Chondrocyte (in vitro differentiated cells): ENCODE measurements at regions not wholly inside any gene's neighbourhood (a gene's known extent, or its start where the extent isn't known, plus 50 kb on each side); places are given as distances from the start of the nearest gene placed in this dataset.

Source experiments
- DNase-seq: peaks from one replicate; pipeline ENCODE4 v3.0.0; 2021; ENCODE audit warnings: mixed read lengths, low spot score
- H3K27ac Mint-ChIP-seq: one replicate; pipeline ENCODE4 v1.8.0; 2021; ENCODE audit warnings: mild to moderate bottlenecking, moderate library complexity, mixed read lengths; ENCODE audit not compliant: unreplicated experiment
- H3K27me3 Mint-ChIP-seq: 2 replicates; pipeline ENCODE4 v1.8.0; 2021; ENCODE audit warnings: low read depth, mixed read lengths
- H3K36me3 Mint-ChIP-seq: 2 replicates; pipeline ENCODE4 v1.8.0; 2021; ENCODE audit warnings: low read depth, mixed read lengths
- H3K4me1 Mint-ChIP-seq: 2 replicates; pipeline ENCODE4 v1.8.0; 2021; ENCODE audit warnings: low read depth, mild to moderate bottlenecking, mixed read lengths
- H3K4me3 Mint-ChIP-seq: one replicate; pipeline ENCODE4 v1.8.0; 2021; ENCODE audit warnings: mild to moderate bottlenecking, moderate library complexity, mixed read lengths; ENCODE audit not compliant: unreplicated experiment
- H3K9me3 Mint-ChIP-seq: 2 replicates; pipeline ENCODE4 v1.8.0; 2021; ENCODE audit warnings: low read depth, mixed read lengths
- TF ChIP-seq, protein P1 (sequence below): fragments of 200-600 bp; sonication (generic); IDR thresholded peaks from 2 replicates; pipeline ENCODE4 v1.5.0; 2021; ENCODE audit warnings: antibody characterized with exemption, mild to moderate bottlenecking, moderate library complexity

DNA sequence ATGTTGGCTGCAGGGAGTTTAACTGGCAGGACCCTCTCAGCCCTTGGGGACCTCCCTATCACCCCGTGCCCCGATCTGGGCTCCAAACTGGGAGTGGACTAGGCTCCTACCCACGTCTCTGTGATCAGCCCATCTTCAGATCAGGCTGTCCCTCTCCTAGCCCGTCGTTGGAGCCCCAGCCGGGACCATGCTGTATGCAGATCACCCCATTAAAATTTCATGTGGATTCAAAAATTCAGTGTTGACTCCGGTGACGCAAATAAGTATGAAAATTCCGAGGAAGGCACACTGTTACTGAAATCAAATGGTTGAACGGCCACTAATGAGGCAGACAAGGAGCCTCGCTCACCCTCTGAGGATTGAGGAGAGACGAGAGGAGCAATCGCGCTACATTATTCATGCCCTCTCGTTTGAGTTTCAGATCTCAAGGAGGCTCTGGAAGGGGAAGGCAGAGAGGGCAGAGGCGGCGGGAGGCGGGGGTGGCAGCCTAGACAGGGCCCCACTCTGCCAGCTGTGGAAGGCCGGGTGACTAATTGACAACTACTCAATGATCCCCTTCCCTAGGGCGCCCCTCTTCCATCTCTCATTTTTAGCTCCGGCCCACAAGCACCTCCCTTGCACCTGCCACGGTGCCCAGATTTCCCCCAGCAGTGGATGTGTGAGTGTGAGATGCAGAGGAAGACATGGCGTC, 255.4 kb downstream of the MIAT start:
- H3K4me3 Mint-ChIP-seq: no peak overlapping the region
- DNase-seq: no peak
- H3K27me3 Mint-ChIP-seq: no peaks in the 10 kb centered on the region
- no peak overlapping the region for H3K27ac Mint-ChIP-seq
- H3K9me3 Mint-ChIP-seq: no peaks in the 10 kb centered on the region
- H3K4me1 Mint-ChIP-seq: no peaks in the 10 kb centered on the region
- H3K36me3 Mint-ChIP-seq: no peaks in the 10 kb centered on the region
- TF ChIP-seq, protein P1, sequence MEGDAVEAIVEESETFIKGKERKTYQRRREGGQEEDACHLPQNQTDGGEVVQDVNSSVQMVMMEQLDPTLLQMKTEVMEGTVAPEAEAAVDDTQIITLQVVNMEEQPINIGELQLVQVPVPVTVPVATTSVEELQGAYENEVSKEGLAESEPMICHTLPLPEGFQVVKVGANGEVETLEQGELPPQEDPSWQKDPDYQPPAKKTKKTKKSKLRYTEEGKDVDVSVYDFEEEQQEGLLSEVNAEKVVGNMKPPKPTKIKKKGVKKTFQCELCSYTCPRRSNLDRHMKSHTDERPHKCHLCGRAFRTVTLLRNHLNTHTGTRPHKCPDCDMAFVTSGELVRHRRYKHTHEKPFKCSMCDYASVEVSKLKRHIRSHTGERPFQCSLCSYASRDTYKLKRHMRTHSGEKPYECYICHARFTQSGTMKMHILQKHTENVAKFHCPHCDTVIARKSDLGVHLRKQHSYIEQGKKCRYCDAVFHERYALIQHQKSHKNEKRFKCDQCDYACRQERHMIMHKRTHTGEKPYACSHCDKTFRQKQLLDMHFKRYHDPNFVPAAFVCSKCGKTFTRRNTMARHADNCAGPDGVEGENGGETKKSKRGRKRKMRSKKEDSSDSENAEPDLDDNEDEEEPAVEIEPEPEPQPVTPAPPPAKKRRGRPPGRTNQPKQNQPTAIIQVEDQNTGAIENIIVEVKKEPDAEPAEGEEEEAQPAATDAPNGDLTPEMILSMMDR: no peak

- H3K36me3 Mint-ChIP-seq: no peaks in the 10 kb centered on the region
- no peak for DNase-seq
- no peaks in the 10 kb centered on the region for H3K9me3 Mint-ChIP-seq
- no peak overlapping the region for H3K4me3 Mint-ChIP-seq
- H3K27me3 Mint-ChIP-seq: no peaks in the 10 kb centered on the region
- H3K4me1 Mint-ChIP-seq: no peaks in the 10 kb centered on the region
- H3K27ac Mint-ChIP-seq: no peak overlapping the region
- TF ChIP-seq, protein P1: no peak
Measured at GRCh38 chr22:26914519-26915185, 257.3 kb downstream of the MIAT start.

GRCh38 chr22:26916236-26916635, 258.8 kb downstream of the MIAT start:
- Mint-ChIP-seq H3K4me3 (no peak overlapping the region), H3K36me3 (no peaks in the 10 kb centered on the region), H3K4me1 (no peaks in the 10 kb centered on the region), H3K27ac (no peak overlapping the region), H3K9me3 (no peaks in the 10 kb centered on the region), H3K27me3 (no peaks in the 10 kb centered on the region)
- no peak for DNase-seq
- TF ChIP-seq, protein P1: no peak

- no peak overlapping the region for H3K27ac Mint-ChIP-seq
- no peak for DNase-seq
- peaks cover 3% of the 10 kb centered on the region for H3K27me3 Mint-ChIP-seq
- TF ChIP-seq, protein P1: no peak
- no peaks in the 10 kb centered on the region for H3K4me1 Mint-ChIP-seq
- H3K4me3 Mint-ChIP-seq: no peak overlapping the region
- no peaks in the 10 kb centered on the region for H3K9me3 Mint-ChIP-seq
- no peaks in the 10 kb centered on the region for H3K36me3 Mint-ChIP-seq
Measured at GRCh38 chr22:26918226-26918625, 260.8 kb downstream of the MIAT start.

DNA sequence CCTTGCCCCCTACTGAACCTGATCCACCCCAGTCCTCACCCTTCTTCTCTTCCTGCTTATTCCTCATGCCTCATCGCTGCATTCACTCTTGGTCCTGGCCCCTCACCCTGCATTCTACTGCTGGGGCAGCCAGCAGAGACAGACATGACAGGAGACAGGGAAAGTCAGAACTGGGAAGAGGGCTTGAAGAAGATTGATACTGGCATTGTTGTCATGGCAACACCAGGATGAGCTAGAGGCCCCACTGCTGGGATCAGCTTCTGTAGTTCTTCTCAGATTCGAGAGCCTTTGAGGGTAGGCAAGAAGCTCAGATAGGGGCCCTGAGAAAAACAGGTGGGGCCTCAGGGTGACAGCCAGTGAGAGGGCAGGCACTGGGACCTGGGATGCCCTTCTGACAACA, 264.3 kb downstream of the MIAT start:
- Mint-ChIP-seq H3K36me3 (no peaks in the 10 kb centered on the region), H3K27ac (no peak overlapping the region), H3K9me3 (no peaks in the 10 kb centered on the region), H3K4me3 (no peak overlapping the region), H3K27me3 (peaks cover 3% of the 10 kb centered on the region), H3K4me1 (no peaks in the 10 kb centered on the region)
- TF ChIP-seq, protein P1: no peak
- no peak for DNase-seq
